HCT116 (cell line): ENCODE measurements at regions not wholly inside any gene's neighbourhood (a gene's known extent, or its start where the extent isn't known, plus 50 kb on each side); places are given as distances from the start of the nearest gene placed in this dataset.

Source experiments
- ATAC-seq: fragments of 200-7000 bp; cut with Tn5 transposase; 2 replicates; pipeline ENCODE4 v1.9.1; 2020; ENCODE audit warnings: mild to moderate bottlenecking, moderate library complexity
- BruUV-seq: library from RNA; stranded (reverse); fragments of 400-500 nt; replicated peaks from 2 replicates; lab custom pipeline; 2021; lab: Mats Ljungman, UMichigan
- CTCF ChIA-PET: fragments of 300-600 bp; sonication (Branson Sonifier 250); formaldehyde crosslinking; loops from one replicate; lab custom pipeline; 2021; ENCODE audit warnings: antibody characterized with exemption; lab: Charles Lee
- POLR2A ChIA-PET: fragments of 300-600, 350-600 bp; sonication (Branson Sonifier 250); formaldehyde crosslinking; loops from one replicate; lab custom pipeline; 2021; ENCODE audit warnings: antibody characterized with exemption; lab: Charles Lee
- RAD21 ChIA-PET, 2 experiments: fragments of 300-600 bp; sonication (Branson Sonifier 250); formaldehyde crosslinking; loops; one replicate each; lab custom pipeline; 2023; ENCODE audit warnings: low total read pairs in 2 of 2; ENCODE audit not compliant: uncharacterized antibody in 2 of 2, unreplicated experiment in 2 of 2, low non-redundant PET in 1 of 2; lab: Charles Lee
- DNase-seq: peaks from one replicate; pipeline ENCODE4 v3.0.0-alpha.2; 2010; ENCODE audit warnings: low read depth, low spot score
- H2AFZ ChIP-seq: fragments of 200-600 bp; shearing (Covaris generic), sonication (generic); 2 replicates; pipeline ENCODE4 v1.6.1; 2017; ENCODE audit warnings: low read depth, mixed run types, mixed read lengths, antibody characterized with exemption, low read length; ENCODE audit not compliant: poor library complexity, severe bottlenecking
- H3K27ac ChIP-seq: 2 replicates; pipeline ENCODE4 v1.5.1; 2012; ENCODE audit warnings: low read depth, low read length
- H3K27me3 ChIP-seq: fragments of 200-600 bp; sonication (generic); 2 replicates; pipeline ENCODE4 v1.6.1; 2016; ENCODE audit warnings: mixed run types, low read length, mixed read lengths; ENCODE audit not compliant: insufficient read depth
- H3K36me3 ChIP-seq, 2 experiments: fragments of 200-500 bp in 1 of 2; fragments of 200-600 bp in 1 of 2; sonication (Bioruptor generic) in 1 of 2; sonication (generic) in 1 of 2; 2 replicates each; pipeline versions ENCODE4 v1.5.1 to v1.6.1; 2014 to 2016; ENCODE audit warnings: low read length in 2 of 2, inconsistent platforms in 1 of 2, mixed read lengths in 1 of 2, mixed run types in 1 of 2; ENCODE audit not compliant: insufficient read depth in 2 of 2, control insufficient read depth in 1 of 2
- H3K4me1 ChIP-seq, 2 experiments: fragments of 200-600 bp in 1 of 2; sonication (generic) in 1 of 2; 2 replicates each; pipeline versions ENCODE4 v1.5.1 to v1.6.1; 2012 to 2017; ENCODE audit warnings: low read length in 2 of 2, inconsistent platforms in 1 of 2, mild to moderate bottlenecking in 1 of 2, mixed read lengths in 1 of 2, mixed run types in 1 of 2, moderate library complexity in 1 of 2; ENCODE audit not compliant: insufficient read depth in 2 of 2, control insufficient read depth in 1 of 2
- H3K4me2 ChIP-seq: fragments of 200-600 bp; sonication (generic); 2 replicates; pipeline ENCODE4 v1.6.1; 2017; ENCODE audit warnings: mixed run types, low read length, mixed read lengths
- H3K4me3 ChIP-seq, 2 experiments: fragments of 200-600 bp in 1 of 2; sonication (generic) in 1 of 2; replicated peaks in 1 of 2; 2 replicates each; pipeline ENCODE4 v1.5.1; 2011 to 2016; ENCODE audit warnings: low read length in 2 of 2, control low read depth in 1 of 2, low read depth in 1 of 2, mild to moderate bottlenecking in 1 of 2, mixed read lengths in 1 of 2, mixed run types in 1 of 2
- H3K79me2 ChIP-seq: fragments of 200-600 bp; sonication (generic); 2 replicates; pipeline ENCODE4 v1.6.1; 2017; ENCODE audit warnings: mild to moderate bottlenecking, mixed run types, low read length, moderate library complexity, mixed read lengths; ENCODE audit not compliant: insufficient read depth
- H3K9ac ChIP-seq: fragments of 200-600 bp; sonication (generic); 2 replicates; pipeline ENCODE4 v1.6.1; 2016; ENCODE audit warnings: low read length, mixed read lengths
- H3K9me2 ChIP-seq: fragments of 200-600 bp; sonication (generic), shearing (Covaris generic); 2 replicates; pipeline ENCODE4 v1.6.1; 2017; ENCODE audit warnings: mixed run types, mild to moderate bottlenecking, moderate library complexity; ENCODE audit not compliant: insufficient read depth
- H3K9me3 ChIP-seq, 2 experiments: fragments of 200-500 bp in 1 of 2; fragments of 200-600 bp in 1 of 2; sonication (Bioruptor generic) in 1 of 2; sonication (generic) in 1 of 2; 2 replicates each; pipeline ENCODE4 v1.6.1; 2014 to 2017; ENCODE audit warnings: low read length in 2 of 2, mixed read lengths in 2 of 2, inconsistent platforms in 1 of 2, low read depth in 1 of 2, mild to moderate bottlenecking in 1 of 2, mixed run types in 1 of 2, moderate library complexity in 1 of 2; ENCODE audit not compliant: control insufficient read depth in 1 of 2, insufficient read depth in 1 of 2
- H4K20me1 ChIP-seq: fragments of 200-600 bp; sonication (generic), shearing (Covaris generic); 2 replicates; pipeline ENCODE4 v1.6.1; 2017; ENCODE audit warnings: mixed run types, mild to moderate bottlenecking, moderate library complexity; ENCODE audit not compliant: insufficient read depth
- ATF3 ChIP-seq: IDR thresholded peaks from 2 replicates; pipeline ENCODE4 v1.6.1; 2012
- CEBPB ChIP-seq: IDR thresholded peaks from 2 replicates; pipeline ENCODE4 v1.6.1; 2012; ENCODE audit warnings: low read depth
- EGR1 ChIP-seq: IDR thresholded peaks from 2 replicates; pipeline ENCODE4 v1.6.1; 2012; ENCODE audit warnings: low read depth
- ELF1 ChIP-seq: IDR thresholded peaks from 2 replicates; pipeline ENCODE4 v1.6.1; 2012; ENCODE audit warnings: low read depth, borderline replicate concordance
- EZH2 ChIP-seq: fragments of 200-600 bp; sonication (generic); IDR thresholded peaks from 2 replicates; pipeline ENCODE4 v1.6.1; 2017; ENCODE audit warnings: antibody characterized with exemption, mixed run types
- EZH2phosphoT487 ChIP-seq: fragments of 200-600 bp; IDR thresholded peaks from 2 replicates; pipeline ENCODE4 v1.6.1; 2018; ENCODE audit warnings: antibody characterized with exemption, borderline replicate concordance
- FOSL1 ChIP-seq: IDR thresholded peaks from 2 replicates; pipeline ENCODE4 v1.6.1; 2012; ENCODE audit warnings: low read depth
- MAX ChIP-seq: IDR thresholded peaks from 2 replicates; pipeline ENCODE4 v1.6.1; 2012
- POLR2AphosphoS5 ChIP-seq: IDR thresholded peaks from 2 replicates; pipeline ENCODE4 v1.6.1; 2011; ENCODE audit warnings: mild to moderate bottlenecking, low read depth, low read length, moderate library complexity
- RAD21 ChIP-seq: IDR thresholded peaks from 2 replicates; pipeline ENCODE4 v1.6.1; 2012; ENCODE audit warnings: low read depth, mild to moderate bottlenecking
- SP1 ChIP-seq: IDR thresholded peaks from 2 replicates; pipeline ENCODE4 v1.6.1; 2012; ENCODE audit warnings: low read depth
- SRF ChIP-seq: IDR thresholded peaks from 2 replicates; pipeline ENCODE4 v1.6.1; 2012; ENCODE audit warnings: low read depth
- ZNF274 ChIP-seq: fragments of 200-500 bp; sonication (Bioruptor generic); IDR thresholded peaks from 2 replicates; pipeline ENCODE4 v1.6.1; 2014; ENCODE audit warnings: mild to moderate bottlenecking, low read depth, low read length, inconsistent platforms
- intact Hi-C: fragments of 100-400 bp; cut with micrococcal nuclease; formaldehyde crosslinking; loops from 2 replicates; pipeline ENCODE4 v1.10.0; 2022
- TF ChIP-seq, protein P1 (sequence below), 3 experiments: fragments of 200-600 bp in 1 of 3; sonication (generic) in 1 of 3; IDR thresholded peaks in 2 of 3; conservative IDR thresholded peaks in 1 of 3; 2 replicates each; pipeline ENCODE4 v1.5.1; 2012 to 2017; ENCODE audit warnings: low read depth in 2 of 3, low read length in 2 of 3, antibody characterized with exemption in 1 of 3, borderline replicate concordance in 1 of 3, control low read depth in 1 of 3, mild to moderate bottlenecking in 1 of 3, mixed read lengths in 1 of 3, mixed run types in 1 of 3, moderate library complexity in 1 of 3; ENCODE audit not compliant: insufficient read depth in 1 of 3
- TF ChIP-seq, protein P2 (sequence below): IDR thresholded peaks from 2 replicates; pipeline ENCODE4 v1.6.1; 2011; ENCODE audit warnings: mild to moderate bottlenecking, low read length, moderate library complexity; ENCODE audit not compliant: insufficient replicate concordance; ENCODE audit errors: extremely low read depth
- TF ChIP-seq, protein P3 (sequence below): IDR thresholded peaks from 2 replicates; pipeline ENCODE4 v1.6.1; 2012; ENCODE audit warnings: low read depth

- Histone ChIP-seq H3K36me3 (no peaks in the 10 kb centered on the region), H3K27ac (no peak overlapping the region), H2AFZ (no peak overlapping the region), H3K27me3 (no peaks in the 10 kb centered on the region), H3K4me1 (no peaks in the 10 kb centered on the region), H3K4me2 (no peak overlapping the region), H3K9ac (no peak overlapping the region), H3K9me3 (peaks cover 0 to 5% of the 10 kb centered on the region in 2 experiments; a peak in 2 of 4 replicates), H3K79me2 (no peaks in the 10 kb centered on the region), H3K9me2 (no peaks in the 10 kb centered on the region), H4K20me1 (no peaks in the 10 kb centered on the region), H3K4me3 (no peak overlapping the region)
- ChIA-PET CTCF (no interaction called here), POLR2A (no interaction called here), RAD21 (no interaction called here)
- intact Hi-C loops: no loop called here
- DNase-seq (no peak), ATAC-seq (no peak)
- TF ChIP-seq POLR2AphosphoS5 (no peak), ATF3 (no peak), SP1 (no peak), RAD21 (no peak), EZH2 (no peak), EZH2phosphoT487 (no peak), ZNF274 (no peak), EGR1 (no peak), CEBPB (no peak), SRF (no peak), ELF1 (no peak), MAX (no peak), FOSL1 (no peak)
- TF ChIP-seq, protein P1, sequence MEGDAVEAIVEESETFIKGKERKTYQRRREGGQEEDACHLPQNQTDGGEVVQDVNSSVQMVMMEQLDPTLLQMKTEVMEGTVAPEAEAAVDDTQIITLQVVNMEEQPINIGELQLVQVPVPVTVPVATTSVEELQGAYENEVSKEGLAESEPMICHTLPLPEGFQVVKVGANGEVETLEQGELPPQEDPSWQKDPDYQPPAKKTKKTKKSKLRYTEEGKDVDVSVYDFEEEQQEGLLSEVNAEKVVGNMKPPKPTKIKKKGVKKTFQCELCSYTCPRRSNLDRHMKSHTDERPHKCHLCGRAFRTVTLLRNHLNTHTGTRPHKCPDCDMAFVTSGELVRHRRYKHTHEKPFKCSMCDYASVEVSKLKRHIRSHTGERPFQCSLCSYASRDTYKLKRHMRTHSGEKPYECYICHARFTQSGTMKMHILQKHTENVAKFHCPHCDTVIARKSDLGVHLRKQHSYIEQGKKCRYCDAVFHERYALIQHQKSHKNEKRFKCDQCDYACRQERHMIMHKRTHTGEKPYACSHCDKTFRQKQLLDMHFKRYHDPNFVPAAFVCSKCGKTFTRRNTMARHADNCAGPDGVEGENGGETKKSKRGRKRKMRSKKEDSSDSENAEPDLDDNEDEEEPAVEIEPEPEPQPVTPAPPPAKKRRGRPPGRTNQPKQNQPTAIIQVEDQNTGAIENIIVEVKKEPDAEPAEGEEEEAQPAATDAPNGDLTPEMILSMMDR (IDR thresholded peaks at IDR 0.05 in 2 of 3, conservative IDR thresholded peaks at IDR 0.05 in 1 of 3; ENCODE audit: borderline replicate concordance in 1 of 3, insufficient read depth in 1 of 3, low read depth in 2 of 3, low read length in 2 of 3): no peak
- TF ChIP-seq, protein P2, sequence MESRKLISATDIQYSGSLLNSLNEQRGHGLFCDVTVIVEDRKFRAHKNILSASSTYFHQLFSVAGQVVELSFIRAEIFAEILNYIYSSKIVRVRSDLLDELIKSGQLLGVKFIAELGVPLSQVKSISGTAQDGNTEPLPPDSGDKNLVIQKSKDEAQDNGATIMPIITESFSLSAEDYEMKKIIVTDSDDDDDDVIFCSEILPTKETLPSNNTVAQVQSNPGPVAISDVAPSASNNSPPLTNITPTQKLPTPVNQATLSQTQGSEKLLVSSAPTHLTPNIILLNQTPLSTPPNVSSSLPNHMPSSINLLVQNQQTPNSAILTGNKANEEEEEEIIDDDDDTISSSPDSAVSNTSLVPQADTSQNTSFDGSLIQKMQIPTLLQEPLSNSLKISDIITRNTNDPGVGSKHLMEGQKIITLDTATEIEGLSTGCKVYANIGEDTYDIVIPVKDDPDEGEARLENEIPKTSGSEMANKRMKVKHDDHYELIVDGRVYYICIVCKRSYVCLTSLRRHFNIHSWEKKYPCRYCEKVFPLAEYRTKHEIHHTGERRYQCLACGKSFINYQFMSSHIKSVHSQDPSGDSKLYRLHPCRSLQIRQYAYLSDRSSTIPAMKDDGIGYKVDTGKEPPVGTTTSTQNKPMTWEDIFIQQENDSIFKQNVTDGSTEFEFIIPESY: no peak
- TF ChIP-seq, protein P3, sequence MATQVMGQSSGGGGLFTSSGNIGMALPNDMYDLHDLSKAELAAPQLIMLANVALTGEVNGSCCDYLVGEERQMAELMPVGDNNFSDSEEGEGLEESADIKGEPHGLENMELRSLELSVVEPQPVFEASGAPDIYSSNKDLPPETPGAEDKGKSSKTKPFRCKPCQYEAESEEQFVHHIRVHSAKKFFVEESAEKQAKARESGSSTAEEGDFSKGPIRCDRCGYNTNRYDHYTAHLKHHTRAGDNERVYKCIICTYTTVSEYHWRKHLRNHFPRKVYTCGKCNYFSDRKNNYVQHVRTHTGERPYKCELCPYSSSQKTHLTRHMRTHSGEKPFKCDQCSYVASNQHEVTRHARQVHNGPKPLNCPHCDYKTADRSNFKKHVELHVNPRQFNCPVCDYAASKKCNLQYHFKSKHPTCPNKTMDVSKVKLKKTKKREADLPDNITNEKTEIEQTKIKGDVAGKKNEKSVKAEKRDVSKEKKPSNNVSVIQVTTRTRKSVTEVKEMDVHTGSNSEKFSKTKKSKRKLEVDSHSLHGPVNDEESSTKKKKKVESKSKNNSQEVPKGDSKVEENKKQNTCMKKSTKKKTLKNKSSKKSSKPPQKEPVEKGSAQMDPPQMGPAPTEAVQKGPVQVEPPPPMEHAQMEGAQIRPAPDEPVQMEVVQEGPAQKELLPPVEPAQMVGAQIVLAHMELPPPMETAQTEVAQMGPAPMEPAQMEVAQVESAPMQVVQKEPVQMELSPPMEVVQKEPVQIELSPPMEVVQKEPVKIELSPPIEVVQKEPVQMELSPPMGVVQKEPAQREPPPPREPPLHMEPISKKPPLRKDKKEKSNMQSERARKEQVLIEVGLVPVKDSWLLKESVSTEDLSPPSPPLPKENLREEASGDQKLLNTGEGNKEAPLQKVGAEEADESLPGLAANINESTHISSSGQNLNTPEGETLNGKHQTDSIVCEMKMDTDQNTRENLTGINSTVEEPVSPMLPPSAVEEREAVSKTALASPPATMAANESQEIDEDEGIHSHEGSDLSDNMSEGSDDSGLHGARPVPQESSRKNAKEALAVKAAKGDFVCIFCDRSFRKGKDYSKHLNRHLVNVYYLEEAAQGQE: no peak
- no TSS peak for BruUV-seq
Observed at GRCh38 chr4:57719456-57719855, 609.3 kb upstream of the IGFBP7 start.
